HUES6 (cell line): ENCODE measurements at regions not wholly inside any gene's neighbourhood (a gene's known extent, or its start where the extent isn't known, plus 50 kb on each side); places are given as distances from the start of the nearest gene placed in this dataset.
"Not testable (repeated sequence)": the region's sequence is repeated elsewhere in the genome, so short reads cannot be mapped to it uniquely, and the experiment has no call there.

Experiments
- H3K27ac ChIP-seq: 2 replicates; pipeline ENCODE4 v1.7.0; 2013; ENCODE audit warnings: low read depth, mild to moderate bottlenecking, low read length, inconsistent platforms
- H3K27me3 ChIP-seq: 2 replicates; pipeline ENCODE4 v1.6.1; 2013; ENCODE audit warnings: low read length; ENCODE audit not compliant: control insufficient read depth, insufficient read depth
- H3K36me3 ChIP-seq: 2 replicates; pipeline ENCODE4 v1.6.1; 2013; ENCODE audit warnings: low read length; ENCODE audit not compliant: control insufficient read depth, insufficient read depth
- H3K4me1 ChIP-seq: 2 replicates; pipeline ENCODE4 v1.6.1; 2013; ENCODE audit warnings: low read length; ENCODE audit not compliant: control insufficient read depth, insufficient read depth
- H3K4me3 ChIP-seq: 2 replicates; pipeline ENCODE4 v1.5.1; 2013; ENCODE audit warnings: low read depth, low read length
- H3K9ac ChIP-seq: one replicate; pipeline ENCODE4 v1.6.1; 2013; ENCODE audit warnings: mild to moderate bottlenecking, low read length
- H3K9me3 ChIP-seq: 2 replicates; pipeline ENCODE4 v1.6.1; 2013; ENCODE audit warnings: low read depth, low read length; ENCODE audit not compliant: control insufficient read depth, insufficient read depth

DNA sequence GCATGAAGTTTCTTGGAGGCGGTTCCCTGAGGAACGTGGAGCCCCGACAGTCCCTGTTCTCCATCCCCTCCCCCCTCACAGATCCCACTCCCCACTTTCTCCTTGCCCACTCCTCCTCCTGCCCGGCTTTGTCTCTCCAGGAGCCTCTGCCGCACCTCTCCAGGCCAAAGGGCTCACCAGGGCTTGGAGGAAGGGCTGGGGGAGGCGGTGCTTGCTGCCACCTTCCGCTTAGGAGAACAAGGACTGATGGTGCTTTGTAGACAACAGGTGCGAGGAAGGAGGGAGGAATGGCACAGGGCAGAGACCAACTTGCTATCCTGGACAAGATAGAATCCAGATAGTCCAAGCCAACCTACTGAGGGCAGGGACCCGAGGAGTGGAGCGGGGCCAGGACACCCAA, 103.5 kb upstream of the SMAD3 start:
- peaks cover 4% of the 10 kb centered on the region; the same call in 1 of the 2 replicates for H3K4me1 ChIP-seq
- no peaks in the 10 kb centered on the region for H3K9me3 ChIP-seq
- H3K27ac ChIP-seq: no peak overlapping the region
- no peak overlapping the region for H3K4me3 ChIP-seq
- H3K36me3 ChIP-seq: no peaks in the 10 kb centered on the region
- H3K9ac ChIP-seq: no peak overlapping the region
- H3K27me3 ChIP-seq: no peaks in the 10 kb centered on the region; the same call in 1 of the 2 replicates

DNA sequence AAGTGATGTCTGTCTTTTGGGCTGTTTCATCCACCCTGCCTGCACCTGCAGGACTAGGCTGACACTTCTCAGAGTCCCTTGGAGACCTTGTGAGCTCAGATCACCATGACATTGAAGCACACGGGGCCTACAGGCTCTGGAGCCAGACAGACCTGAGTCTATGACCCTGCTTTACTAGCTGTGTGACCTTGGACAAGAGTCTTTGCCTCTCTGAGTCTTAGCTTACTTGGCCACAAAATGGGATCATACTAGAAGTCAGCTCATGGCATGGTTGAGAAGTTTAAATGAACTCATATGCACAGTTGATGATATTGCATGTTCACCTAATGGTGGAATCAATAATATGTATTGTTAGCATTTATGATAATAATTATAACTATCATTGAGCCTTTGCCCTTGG, 102.9 kb upstream of the SMAD3 start:
- H3K4me1 ChIP-seq: peaks cover 4% of the 10 kb centered on the region; the same call in 1 of the 2 replicates
- no peaks in the 10 kb centered on the region for H3K36me3 ChIP-seq
- H3K9ac ChIP-seq: no peak overlapping the region
- no peak overlapping the region for H3K27ac ChIP-seq
- no peaks in the 10 kb centered on the region; the same call in 1 of the 2 replicates for H3K27me3 ChIP-seq
- H3K4me3 ChIP-seq: no peak overlapping the region
- no peaks in the 10 kb centered on the region for H3K9me3 ChIP-seq

DNA sequence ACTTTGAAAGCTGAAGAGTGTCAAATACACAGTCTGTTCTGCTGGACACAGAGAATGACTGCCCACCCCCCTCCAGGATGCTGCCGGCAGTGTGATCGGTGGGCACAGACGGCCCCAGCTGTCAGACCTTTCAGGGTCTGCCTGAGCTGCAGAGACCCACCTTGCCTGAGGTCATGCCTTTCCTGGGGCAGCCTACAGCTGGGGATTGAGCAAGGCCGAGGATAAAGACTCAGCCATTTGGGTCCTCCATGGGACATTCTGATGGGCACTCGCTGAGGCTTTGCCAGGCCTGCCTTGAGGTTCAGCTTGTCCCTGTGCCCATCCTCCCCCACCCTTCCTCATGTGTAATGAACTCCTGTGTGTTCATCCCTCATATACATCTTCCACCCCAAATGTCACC, 102.3 kb upstream of the SMAD3 start:
- H3K4me3 ChIP-seq: no peak overlapping the region
- no peak overlapping the region for H3K9ac ChIP-seq
- no peak overlapping the region for H3K27ac ChIP-seq
- H3K4me1 ChIP-seq: peaks cover 4% of the 10 kb centered on the region; the same call in 1 of the 2 replicates
- H3K36me3 ChIP-seq: no peaks in the 10 kb centered on the region
- no peaks in the 10 kb centered on the region for H3K9me3 ChIP-seq
- no peaks in the 10 kb centered on the region; the same call in 1 of the 2 replicates for H3K27me3 ChIP-seq

DNA sequence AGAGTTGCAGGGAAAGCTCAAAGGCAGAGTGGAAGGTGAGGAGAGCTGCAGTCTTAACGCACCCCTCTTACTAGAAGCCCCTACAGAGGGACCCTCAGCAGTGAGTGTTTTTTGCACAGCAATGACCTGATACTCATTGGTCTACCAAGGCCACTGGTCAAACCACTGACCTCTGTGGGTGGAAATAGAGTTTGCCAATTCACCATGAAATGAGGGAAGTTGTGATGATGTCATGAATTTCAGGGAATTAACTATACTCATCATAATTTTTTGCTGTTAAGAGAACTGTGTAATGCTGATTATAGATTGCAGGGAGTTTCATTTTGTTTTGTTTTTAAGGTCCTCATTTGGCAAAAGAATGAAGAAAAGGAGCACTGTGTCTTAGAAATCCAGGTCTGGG, 101.7 kb upstream of the SMAD3 start:
- Histone ChIP-seq H3K36me3 (no peaks in the 10 kb centered on the region), H3K4me3 (no peak overlapping the region), H3K9me3 (no peaks in the 10 kb centered on the region), H3K9ac (no peak overlapping the region), H3K27me3 (no peaks in the 10 kb centered on the region; the same call in 1 of the 2 replicates), H3K4me1 (peaks cover 4% of the 10 kb centered on the region; the same call in 1 of the 2 replicates), H3K27ac (no peak overlapping the region)

DNA sequence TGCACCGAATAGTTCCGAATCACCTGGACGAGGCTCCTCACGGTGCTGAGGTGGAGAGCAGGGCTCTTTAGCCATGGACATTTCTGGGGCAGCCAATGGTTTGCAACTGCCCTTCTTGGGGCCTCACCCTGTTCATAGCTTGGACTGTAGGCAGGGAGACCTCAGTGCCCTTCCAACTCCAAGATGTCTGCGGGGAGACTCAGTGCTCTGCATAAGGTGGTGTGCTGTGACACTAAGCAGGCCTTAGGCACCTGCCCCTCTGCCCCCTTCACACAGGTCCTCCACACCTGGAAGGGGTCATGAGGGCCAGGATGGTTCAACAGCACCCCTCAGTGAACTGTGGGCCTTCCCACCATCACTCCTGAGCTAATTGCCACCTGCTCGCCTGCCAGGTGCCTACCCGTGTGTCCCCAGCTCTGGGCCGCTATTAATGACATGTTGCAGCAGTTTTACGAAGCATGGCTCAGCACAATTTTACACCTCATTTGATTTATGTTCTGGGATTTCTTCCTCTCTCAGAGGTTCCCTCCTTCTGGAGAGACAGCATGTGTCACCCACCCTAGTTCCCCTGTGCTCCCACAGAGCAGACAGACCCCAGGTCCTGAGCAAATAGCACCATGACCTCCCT, 101.2 kb upstream of the SMAD3 start:
- Histone ChIP-seq H3K9ac (no peak overlapping the region), H3K4me3 (no peak overlapping the region), H3K9me3 (no peaks in the 10 kb centered on the region), H3K27me3 (no peaks in the 10 kb centered on the region), H3K27ac (no peak overlapping the region), H3K36me3 (no peaks in the 10 kb centered on the region), H3K4me1 (peaks cover 4% of the 10 kb centered on the region; the same call in 1 of the 2 replicates)

DNA sequence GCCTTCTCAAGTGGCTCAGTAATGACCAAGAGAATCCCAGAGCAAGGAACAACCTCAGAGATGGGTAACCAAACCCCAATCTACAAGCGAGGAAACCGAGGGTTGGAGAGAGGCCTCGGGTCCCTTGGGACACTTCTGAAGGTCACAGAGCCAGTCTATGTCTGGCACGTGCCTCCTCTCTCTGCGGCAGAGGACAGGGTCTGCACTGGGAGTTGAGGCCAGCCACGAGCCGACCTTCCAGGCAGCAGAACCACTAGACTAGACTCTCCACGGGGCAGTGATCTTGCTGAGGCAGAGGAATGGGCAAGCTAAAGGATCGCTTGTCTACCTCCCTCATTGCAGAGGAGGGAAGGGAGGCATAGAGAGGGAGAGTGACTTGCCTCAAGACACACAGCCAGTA, 100.6 kb upstream of the SMAD3 start:
- Histone ChIP-seq H3K9me3 (no peaks in the 10 kb centered on the region), H3K27ac (no peak overlapping the region), H3K4me3 (no peak overlapping the region), H3K27me3 (no peaks in the 10 kb centered on the region), H3K36me3 (no peaks in the 10 kb centered on the region), H3K9ac (no peak overlapping the region), H3K4me1 (peaks cover 4% of the 10 kb centered on the region; the same call in 1 of the 2 replicates)

DNA sequence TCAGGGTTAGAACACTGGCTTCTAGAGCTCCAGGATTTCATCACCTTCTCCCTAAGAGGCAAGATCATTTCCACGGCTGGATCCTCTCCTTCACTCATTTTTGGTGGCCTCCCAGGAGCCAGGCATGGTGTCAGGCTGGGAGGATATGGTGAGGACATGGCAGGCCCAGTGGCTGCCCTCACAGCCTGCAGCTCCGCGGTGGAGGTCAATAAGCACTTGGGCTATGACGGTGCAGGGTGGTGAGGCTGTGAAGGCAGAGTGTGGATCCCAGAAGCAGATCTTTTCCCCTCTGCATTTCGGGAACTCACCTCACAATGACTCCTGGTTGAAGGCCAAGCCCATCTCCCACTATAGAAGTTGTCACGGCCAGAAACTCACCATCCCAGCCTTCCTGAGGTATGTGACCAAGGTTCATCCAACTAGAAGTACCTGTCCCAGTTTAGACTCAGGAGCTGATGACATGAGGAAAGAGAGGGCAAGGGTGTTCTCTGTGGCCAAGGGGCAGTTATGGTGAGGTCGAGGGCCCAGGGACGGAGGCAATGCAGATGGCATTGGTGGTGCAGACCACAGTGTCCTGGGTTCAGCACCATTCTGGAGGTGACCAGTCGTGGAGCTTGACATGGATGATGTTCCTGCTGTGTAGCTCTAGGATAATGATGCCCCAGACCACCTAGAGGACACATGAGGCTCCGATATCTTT, 100.1 kb upstream of the SMAD3 start:
- Histone ChIP-seq H3K4me1 (peaks cover 4% of the 10 kb centered on the region; the same call in 1 of the 2 replicates), H3K36me3 (no peaks in the 10 kb centered on the region), H3K4me3 (no peak overlapping the region), H3K27ac (no peak overlapping the region), H3K9me3 (no peaks in the 10 kb centered on the region), H3K9ac (no peak overlapping the region), H3K27me3 (no peaks in the 10 kb centered on the region)

DNA sequence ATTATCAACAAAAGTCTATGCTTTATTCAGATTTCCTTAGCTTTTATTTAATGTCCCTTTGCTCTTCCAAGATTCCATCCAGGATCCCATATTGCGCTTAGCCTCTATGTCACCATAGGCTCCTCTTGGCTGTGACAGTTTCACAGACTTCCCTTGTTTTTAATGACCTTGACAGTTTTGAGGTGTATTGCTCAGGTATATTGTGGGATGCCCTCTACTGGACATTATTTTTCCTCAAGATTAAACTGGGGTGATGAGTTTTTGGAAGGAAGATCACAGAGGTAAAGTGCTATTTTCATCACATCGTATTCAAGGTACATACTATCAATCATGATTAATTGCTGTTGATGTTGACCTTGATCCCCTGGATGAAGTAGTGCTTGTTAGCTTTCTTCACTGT, 99.1 kb upstream of the SMAD3 start:
- Histone ChIP-seq H3K9ac (no peak overlapping the region), H3K36me3 (no peaks in the 10 kb centered on the region), H3K4me3 (no peak overlapping the region), H3K4me1 (peaks cover 3% of the 10 kb centered on the region; the same call in 1 of the 2 replicates), H3K27me3 (no peaks in the 10 kb centered on the region), H3K27ac (no peak overlapping the region), H3K9me3 (no peaks in the 10 kb centered on the region)

DNA sequence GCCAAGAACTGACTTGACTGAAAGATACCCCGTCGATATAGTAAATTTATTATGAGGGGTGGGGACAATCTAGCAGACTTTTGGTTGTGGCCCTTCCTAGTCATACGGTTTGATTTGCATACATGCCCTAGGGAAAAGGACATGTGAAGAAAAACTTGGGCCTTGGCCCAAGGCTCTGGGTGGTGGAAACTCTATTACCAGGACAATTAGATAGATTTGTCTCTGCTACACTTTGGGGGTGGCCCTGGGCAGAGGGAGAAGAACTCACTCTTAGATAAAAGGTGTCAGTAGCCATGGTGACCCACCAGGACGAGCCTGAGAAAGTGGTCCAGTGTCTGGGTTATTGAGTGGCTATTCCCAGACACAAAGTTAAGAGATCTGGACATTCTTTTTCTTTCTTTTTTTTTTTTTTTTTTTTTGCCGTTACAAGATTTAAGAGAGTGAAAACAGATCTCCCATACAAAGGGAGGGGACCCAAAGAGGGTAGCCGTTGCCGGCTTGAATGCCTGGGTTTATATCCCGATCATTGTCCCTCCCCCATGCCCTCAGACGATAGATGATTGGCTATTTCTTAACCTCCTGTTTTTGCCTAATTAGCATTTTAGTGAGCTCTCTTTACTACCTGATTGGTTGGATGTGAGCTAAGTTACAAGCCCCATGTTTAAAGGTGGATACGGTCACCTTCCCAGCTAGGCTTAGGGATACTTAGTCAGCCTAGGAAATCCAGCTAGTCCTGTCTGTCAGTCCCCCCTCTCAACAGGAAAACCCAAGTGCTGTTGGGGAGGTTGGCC, 96.4 kb upstream of the SMAD3 start:
- no peaks in the 10 kb centered on the region for H3K9me3 ChIP-seq
- H3K4me3 ChIP-seq: no peak overlapping the region
- no peaks in the 10 kb centered on the region for H3K27me3 ChIP-seq
- no peaks in the 10 kb centered on the region for H3K36me3 ChIP-seq
- H3K9ac ChIP-seq: no peak overlapping the region
- H3K4me1 ChIP-seq: no peaks in the 10 kb centered on the region
- H3K27ac ChIP-seq: no peak overlapping the region

DNA sequence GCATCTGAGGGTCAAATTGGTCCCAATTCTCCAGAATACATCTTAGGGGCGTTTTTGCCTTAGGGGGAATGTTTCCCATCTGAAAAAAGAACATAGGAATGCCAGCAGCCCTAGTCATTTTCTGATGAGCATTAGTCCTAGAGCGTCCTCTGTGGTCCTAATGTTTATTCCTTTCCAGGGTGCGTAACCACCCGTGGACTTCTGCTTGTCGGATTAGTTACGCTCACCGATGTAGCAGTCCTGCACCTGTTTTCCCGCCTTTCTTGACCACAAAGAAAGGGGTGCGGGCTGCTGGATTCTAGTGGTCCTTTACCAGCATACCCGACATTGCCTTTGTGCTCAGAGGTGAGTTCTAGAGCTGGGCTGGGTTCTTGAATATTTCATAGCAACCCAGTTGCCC, 91.3 kb upstream of the SMAD3 start:
- not testable (repeated sequence) for H3K27me3 ChIP-seq, H3K4me1 ChIP-seq, H3K9ac ChIP-seq, H3K9me3 ChIP-seq, H3K36me3 ChIP-seq, H3K4me3 ChIP-seq, H3K27ac ChIP-seq

DNA sequence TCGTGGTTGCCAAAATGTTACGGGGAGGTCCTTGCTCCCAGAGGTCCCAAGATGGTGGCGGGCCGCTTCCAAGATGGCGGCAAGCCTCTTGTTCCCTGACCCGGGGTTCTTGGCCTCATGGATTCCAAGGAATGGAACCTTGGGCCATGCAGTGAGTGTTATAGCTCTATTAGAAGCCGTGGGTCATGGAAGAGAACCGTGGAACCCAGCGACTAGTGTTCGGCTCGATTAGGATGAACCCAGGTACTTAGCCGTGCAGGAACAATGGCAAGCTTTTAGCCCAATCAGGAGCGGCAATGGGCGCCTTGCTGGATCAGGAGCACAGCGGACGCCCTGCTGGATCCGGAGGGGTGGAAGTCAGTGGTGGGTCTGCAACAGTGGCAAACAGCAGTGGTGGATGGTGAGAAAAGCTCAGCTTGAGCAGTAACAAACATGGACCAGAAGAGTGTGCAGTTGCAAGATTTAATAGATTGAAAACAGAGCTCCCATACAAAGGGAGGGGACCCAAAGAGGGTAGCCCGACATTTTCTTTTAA, 89.2 kb upstream of the SMAD3 start:
- H3K4me1 ChIP-seq, H3K36me3 ChIP-seq, H3K9me3 ChIP-seq, H3K9ac ChIP-seq, H3K27me3 ChIP-seq, H3K4me3 ChIP-seq, H3K27ac ChIP-seq: not testable (repeated sequence)
